GM19324 (cell line): ENCODE measurements at regions not wholly inside any gene's neighbourhood (a gene's known extent, or its start where the extent isn't known, plus 50 kb on each side); places are given as distances from the start of the nearest gene placed in this dataset.
A peak's percentile ranks its signal among the peaks of the same experiment; 100 is the strongest.
"Not testable (repeated sequence)": the region's sequence is repeated elsewhere in the genome, so short reads cannot be mapped to it uniquely, and the experiment has no call there.

Source experiments
- ATAC-seq: cut with Tn5 transposase; IDR thresholded peaks from one replicate; pipeline ENCODE4 v1.9.1; 2021; ENCODE audit warnings: mild to moderate bottlenecking, moderate library complexity; ENCODE audit not compliant: unreplicated experiment, low FRiP score

DNA sequence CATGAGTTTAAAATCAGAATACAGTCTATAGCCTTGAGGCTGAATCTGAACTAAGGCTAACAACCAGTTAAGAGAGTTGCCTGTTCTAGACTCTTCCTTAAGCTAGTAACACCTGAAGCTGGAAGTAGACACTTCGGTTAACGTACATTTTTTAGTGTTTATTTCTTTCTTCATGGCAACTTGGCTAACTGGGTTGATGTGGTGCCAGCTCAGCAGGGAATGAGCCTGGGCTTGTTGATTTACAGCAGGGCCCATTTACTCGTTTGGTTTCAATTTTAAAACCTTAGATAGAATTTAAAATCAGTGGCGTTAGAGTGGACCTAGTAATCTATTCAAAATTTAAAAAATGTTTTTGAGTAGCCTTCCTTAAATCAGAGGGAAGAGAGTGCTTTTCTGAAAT, 137.6 kb upstream of the ESX1 start:
- no peak for ATAC-seq

DNA sequence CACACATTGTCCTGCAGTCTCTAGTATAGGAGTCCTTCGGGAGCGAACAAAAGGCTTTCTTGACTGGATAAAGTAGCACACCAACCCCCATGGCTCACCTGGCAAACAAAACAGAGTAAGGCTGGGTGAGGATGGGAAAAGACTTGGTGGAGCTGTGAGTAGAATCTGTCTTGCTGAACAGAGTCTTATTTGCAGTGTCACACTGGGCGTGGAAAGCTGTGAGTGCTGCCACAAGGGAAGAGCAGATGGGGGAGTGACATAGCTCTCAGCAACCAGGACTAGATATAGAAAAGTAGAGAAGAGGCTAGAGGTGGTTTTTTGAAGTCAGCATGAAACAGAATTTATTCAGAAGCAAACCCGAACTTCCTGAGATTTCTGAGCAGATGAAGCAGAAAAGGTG, 137.2 kb upstream of the ESX1 start:
- ATAC-seq, result no peak

DNA sequence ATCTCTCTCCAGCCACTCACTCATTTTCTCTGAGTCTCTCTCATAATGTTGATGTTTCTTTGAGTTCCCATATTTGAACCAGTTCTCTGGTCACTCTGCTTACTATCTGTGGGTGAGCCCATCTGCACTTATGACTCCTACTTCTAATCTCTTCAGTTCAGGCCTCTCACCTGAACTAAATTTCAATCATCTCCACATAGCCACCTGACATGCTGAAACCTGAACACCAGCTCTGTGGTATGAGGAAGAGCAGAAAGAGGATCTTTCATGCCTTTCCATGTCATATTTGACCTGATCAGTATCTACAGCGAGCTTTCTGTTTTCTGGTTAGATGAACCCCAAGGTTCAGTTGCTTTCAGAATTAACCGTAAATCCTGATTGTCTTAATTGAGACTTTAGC, 122.2 kb upstream of the ESX1 start:
- no peak for ATAC-seq

DNA sequence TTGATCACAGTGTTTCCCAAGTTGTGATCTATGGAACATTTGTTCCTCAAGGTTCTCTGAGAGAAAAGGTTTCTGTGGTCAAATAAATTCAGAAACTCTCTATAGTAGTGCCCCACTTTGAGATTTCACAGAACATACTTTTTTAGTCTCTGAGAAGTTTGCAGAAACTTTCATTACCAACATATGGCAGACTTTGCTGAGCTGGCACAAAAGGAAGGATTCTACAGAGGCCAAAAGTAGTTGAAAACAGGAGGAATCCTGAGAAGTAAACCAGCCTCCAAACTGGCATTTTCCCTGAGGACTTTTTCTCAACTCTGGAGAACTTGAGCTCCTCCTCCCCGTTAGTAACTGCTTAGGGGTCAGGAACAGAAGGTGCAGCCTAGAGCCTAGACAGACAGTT, 117.8 kb upstream of the ESX1 start:
- no peak for ATAC-seq

DNA sequence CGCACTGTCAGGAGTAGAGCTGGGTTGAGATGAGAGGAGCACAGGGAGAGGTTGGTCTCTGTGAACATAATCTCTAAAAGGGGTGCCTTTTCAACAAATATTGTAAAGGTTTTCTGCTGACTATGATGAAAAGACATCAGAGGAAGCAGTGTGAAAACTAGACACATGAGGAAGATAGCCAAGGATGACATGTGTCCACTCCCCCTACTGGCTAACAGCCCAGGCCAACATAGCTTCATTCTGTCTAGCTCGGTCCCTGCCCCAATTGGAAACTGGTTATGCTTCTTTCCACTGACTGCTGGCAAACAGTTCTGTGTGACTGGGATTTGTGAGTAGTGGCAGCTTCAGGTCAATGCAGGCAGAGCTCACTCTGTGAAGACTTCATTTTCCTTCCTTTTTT, 115.4 kb upstream of the ESX1 start:
- no peak for ATAC-seq

DNA sequence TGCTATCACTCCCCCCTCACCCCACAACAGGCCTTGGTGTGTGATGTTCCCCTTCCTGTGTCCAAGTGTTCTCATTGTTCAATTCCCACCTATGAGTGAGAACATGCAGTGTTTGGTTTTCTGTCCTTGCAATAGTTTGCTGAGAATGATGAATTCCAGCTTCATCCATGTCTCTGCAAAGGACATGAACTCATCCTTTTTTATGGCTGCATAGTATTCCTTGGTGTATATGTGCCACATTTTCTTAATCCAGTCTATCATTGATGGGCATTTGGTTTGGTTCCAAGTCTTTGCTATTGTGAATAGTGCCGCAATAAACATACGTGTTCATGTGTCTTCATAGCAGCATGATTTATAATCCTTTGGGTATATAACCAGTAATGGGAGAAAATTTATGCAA, 106.0 kb upstream of the ESX1 start:
- not testable (repeated sequence) for ATAC-seq

DNA sequence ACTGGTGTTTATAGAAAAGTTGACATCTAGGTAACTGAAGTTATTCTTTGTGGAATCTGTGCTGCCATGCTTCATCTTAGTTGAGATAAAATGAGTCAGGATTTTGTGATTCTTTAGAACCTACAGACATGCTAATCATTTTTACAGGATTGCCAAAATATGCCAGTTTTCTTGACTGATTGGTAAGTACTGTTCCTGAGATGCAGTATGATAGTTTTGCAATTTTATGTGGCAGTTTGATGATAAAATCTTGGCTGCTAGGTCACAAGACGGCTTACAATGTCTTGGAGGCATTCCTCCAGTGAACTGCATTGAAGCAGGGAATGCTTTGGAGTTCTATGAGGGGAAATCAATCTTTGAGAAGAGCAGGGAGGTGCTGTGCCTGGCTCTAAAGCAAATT, 104.4 kb upstream of the ESX1 start:
- no peak for ATAC-seq

DNA sequence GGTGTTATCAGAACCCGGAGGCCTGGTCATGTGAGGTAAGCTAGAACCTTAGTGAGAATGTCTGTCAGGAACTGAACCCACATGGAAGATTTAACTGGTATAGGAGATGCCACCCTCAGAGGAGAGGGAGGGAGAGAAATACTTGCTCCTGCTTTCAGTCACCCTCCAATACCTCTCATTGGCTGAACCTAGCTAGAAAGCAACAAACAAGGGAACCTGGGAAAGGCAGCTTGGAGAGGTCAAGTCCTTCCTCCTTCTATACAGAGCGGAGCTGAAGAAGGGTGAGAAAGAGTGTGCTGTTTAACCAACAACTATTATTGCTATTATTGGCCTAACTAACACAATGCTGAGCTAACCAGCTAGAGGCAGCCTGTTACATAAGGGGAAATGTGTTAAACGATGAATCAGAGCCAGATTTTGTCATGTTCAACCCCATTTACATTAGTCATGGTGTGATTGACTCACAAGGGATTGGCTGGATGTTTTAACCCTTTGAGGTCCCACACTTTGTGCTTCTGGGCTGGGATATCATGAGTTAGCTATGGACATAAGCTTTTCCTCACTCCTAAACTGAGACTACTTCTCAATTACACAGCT, 96.5 kb upstream of the ESX1 start:
- no peak for ATAC-seq

DNA sequence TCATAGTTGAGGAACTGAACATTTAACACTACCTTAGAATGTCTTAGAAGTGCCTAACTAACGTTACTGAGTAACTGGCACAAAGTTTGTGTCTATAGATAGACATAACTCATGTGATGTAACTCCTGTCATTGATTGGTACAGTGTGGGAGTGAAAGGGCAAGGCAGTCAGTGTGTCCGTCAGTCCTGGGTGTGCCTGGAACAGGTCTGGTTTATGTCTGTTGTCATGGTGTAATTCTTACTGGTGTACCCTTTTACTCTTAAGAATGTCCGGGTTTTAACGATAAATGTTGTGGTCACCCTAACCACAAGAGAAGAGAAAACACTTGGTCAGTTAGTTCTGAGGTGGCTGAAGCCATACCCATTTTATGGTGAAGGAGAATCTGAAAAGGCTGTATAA, 93.1 kb upstream of the ESX1 start:
- no peak for ATAC-seq

DNA sequence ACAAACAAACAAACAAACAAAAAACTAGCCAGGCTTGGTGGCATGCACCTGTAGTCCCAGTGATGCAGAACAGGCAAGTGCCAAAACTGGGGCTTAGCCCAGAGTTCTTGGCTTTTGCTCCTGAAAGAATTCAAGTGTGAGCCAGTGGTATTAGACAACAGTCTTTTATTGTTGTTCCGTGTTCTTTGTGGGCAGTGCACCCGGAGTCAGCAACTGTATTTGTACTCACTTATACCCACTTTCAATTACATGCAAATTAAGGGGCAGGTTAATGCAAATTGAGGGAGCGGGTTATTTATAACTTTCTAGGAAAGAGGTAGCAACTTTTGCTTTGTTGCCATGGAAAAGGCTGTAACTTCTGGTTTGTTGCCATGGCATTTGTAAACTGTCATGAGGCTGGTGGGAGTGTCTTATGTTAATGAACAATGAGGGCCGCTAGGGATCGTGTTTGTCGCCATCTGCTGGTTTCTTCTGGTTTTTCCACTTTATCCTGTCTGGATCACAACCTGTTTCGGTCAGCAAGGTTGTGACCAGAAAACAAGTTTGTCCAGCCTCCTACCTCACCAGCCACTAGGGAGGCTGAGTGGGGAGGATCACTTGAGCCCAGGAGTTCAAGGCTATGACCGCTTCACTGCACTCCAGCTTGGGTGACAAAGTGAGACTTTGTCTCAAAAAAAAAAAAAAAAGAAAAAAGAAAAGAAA, 88.8 kb upstream of the ESX1 start:
- ATAC-seq, result peak; percentile 58

DNA sequence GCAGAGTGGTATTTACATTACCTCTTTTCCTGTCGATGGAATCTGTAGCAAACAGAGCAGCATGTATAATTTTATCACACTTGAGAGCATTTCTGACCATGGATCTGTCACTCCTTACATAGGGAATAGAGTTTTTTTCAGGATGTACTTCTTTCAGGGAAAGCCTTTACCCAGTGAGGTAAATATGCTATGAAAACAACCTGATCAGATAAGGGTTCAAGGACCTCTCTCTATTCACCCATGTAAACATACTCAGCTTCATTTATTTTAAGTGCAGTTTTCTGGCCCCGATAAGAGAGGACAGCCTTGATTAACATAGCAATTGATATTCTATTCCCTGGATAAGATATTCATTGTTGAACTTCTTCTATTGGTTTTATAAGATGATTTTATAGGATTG, 87.3 kb upstream of the ESX1 start:
- no peak for ATAC-seq

DNA sequence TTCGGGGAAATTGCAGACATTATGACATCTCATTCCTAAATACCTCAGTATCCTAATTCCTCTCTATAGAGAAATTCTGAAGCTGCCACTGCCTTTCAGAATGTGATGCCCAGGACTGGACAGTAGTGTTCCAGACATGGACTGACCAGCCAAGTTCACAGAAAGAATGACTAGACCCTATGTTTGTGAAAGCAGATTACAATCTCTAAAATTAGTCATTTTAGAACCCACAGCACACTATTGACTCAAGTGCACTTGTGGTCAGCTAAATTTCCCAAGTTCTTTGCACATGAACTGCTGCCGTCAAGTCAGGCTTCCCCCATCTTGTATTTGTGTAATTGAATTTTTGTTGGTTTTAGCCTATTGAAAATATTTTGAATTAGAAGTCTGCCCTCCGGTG, 81.0 kb upstream of the ESX1 start:
- ATAC-seq, result no peak

DNA sequence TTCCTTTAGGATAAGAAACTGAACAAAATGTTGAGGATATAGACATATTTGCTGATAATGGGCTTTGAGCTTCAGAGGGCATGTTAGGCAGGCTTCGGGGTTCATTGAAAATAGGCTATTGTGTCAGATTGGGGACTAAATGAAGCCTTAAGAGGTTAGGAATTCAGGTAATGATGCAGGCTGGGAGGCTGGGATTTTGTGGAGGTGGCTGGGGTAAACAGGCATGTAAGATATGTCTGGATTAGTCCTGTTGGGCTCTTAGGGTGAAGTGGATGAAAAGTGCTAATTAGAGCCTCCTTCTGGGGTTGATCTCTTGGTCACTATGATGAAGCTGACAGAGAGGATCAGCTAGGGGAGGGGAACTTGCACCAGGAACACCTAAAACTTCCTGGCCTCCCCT, 80.2 kb upstream of the ESX1 start:
- no peak for ATAC-seq

DNA sequence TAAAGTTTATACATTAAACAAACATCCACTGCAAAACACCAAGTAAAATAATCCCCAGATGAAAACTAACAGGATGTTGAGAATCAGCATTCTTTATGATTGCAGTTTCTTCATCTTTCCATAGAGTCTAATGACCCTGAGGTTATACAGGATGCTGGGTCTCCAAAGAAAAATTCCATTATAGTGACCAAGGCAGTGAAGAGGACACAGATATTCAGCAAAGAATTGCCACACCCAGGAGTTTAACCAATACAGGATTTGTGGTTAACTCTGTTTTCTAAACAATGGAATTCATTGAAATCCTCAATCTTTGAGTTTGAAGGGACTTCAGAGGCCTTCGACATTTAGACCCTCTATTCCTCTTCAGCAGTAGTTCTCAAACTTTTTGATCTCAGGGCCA, 76.2 kb upstream of the ESX1 start:
- no peak for ATAC-seq

DNA sequence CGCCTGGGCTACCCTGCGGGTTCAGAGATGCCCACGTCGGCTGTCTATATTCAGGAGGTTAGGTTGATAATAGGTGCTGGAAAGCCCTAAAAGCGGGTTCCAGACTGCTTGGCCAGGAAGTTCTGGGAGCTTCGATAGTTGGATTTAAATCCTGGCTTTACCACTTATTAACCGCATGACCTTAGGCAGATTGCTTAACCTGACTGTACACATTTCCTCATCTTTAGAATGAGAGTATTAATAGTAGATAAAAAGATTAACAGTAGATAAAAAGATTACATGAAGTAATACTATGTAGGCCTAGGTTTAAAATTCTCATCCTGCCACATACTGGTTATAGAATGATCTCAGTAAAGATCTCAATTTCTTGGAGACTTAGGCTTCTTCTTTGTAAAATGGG, 75.0 kb upstream of the ESX1 start:
- ATAC-seq, result no peak

DNA sequence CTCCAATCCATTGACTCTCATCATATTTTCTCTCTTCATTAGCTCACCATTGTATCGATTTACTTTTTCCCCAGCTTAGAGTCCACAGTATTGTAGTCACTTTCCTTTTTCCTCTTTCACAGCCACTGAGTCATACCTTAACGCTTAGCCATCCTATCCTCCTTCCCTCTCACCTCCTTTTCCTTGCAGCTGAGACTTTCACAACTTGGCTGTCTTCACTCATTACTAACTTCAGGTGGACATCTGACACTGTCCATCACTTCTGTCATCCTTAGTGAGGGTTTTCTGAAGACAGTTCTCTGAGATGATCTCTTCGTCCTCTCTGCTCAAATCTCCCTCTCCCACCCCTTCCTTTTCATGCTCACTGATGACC, 70.5 kb upstream of the ESX1 start:
- ATAC-seq, result no peak

DNA sequence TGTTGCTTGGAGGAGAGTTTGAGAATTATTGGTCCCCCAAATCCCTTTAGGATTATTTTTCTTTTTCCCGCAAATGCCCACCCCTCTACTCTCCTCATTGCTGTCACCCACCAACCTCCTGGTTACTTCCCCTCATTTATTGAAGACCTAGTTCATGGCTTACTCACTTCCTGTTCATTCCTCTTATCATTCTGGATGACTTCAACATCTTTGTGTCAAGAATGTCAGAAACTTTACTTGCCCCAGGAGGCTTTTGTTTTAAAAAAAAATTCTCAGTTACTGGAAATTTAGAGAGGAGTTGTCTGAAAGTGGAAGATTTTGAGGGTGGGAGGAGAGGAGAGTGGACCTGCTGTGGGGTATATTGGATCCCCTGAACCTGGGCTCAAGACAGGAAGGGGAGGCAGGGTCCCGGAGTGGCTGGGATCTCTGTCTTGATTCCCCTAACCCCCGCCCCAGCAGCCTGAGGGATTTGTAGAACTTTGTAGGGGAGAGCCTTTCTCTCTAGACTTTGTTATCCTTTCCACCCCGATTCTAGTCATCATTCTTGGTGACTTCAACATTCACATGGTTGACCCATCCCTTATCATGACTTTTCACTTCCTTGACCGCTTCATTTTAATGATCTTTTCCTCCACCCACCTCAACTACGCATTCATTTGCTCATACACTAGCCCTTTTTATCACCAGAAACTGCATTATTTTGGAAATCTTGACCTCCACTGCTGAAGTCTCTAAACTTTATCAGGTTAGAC, 69.9 kb upstream of the ESX1 start:
- no peak for ATAC-seq

DNA sequence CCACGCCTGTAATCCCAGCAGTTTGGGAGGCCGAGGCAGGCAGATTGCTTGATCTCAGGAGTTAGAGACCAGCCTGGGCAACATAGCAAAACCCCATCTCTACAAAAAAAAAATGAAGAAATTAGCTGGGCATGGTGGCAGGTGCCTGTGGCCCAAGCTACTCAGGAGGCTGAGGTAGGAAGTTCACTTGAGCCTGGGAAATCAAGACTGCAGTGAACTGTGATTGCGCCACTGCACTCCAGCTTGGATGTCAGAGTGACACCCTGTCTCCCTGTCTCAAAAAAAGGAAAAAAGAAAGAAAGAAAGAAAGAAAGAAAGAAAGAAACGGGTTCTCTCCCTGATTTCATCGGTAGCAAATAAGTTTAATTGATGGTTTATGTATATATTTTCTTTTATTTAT, 64.6 kb upstream of the ESX1 start:
- ATAC-seq, result no peak

DNA sequence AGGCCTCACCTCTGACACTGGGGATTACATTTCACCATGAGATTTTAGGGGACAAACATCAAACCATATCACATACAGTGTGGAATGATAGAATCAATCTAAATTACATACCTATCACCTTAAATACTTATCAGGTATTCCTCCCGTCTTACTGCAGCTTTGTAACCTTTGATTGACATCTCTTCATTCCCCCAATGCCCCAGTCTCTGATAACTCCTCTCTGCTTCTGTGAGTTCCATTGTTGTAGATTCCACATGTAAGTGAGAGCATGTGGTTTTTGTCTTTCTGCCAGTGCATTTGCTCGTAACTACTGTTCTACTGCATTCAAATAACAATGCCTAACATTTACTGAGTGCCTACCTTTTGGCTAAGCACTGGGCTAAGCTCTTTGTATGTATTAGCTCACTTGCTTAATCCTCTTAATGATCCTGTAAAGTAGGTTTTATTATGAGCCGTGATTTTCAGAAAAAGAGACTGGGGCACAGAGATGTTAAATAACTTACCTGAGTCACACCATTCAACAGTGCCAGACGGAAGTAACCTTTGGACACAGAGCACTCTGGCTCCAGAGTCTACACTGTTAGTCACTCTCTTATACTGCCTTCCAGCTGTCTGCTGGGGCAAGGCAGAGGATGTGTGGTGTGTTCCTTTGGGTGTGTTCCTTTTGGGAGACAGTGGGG, 63.7 kb upstream of the ESX1 start:
- no peak for ATAC-seq

DNA sequence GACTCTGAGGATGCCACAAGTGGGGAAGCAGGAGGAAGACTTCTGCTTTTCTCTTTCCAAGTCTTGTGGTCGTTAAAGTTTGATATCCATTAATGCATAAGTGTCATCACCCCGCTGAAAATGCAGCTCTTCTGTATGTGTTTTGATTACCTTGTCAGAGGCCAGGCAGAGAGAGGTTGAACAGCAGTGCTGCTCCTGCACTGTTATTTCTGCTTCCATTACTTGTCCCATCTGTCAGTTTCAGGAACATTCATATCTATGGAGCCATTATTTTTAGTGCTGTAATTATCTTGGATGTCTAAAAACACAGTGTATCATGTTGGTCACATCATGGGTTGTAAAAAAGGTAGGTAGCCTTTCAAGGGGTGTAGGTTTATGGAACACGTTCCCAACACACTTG, 62.0 kb upstream of the ESX1 start:
- no peak for ATAC-seq

DNA sequence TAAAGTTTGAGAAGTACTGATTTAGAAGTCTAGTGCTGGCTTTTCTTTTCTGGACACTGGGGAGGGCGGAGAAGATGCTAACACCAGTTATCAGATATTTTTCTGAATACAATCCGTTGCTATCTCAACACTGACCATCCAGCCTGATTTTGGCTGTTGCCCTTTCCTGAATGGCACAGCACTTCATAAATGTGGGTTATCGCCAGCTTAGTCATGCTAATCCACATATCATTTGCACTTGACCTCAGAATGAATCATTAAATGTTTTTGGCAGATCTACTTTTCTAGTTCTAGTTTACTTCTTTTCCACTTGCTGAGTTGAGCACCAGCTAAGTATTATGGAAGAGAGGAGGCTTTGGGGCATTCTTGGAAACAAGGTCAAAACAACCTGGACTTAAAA, 60.8 kb upstream of the ESX1 start:
- ATAC-seq, result no peak
